ENCODE measurements at regions not wholly inside any gene's neighbourhood (a gene's known extent, or its start where the extent isn't known, plus 50 kb on each side); places are given as distances from the start of the nearest gene placed in this dataset.

DNA sequence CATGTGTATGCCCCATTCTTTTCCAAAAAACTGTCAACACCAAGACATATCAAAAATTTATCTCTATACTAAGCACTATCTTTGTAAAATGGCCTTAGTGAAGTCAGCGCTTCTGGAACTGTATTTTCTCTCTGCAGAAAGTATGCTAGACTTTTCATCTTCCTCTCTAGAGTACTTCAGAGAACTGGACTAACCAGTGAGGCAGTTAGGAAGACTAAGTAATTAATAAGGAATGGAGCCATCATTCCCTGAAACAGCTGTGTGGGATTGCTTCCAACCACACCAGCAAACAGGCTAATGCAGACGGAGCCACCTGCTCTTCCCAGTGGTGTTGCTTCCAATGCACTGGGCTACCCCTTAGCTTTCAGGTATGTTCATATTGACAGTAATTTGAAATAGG, 169.1 kb upstream of the FUT9 start:
- TF ChIP-seq POLR2AphosphoS5 (IDR thresholded peaks at IDR 0.05) (no peak), POLR2A (IDR thresholded peaks at IDR 0.05) (no peak), CTCF (IDR thresholded peaks at IDR 0.05 in 8 of 11, conservative IDR thresholded peaks at IDR 0.05 in 3 of 11) (no peak)
- no peaks in the 10 kb centered on the region for H3K27me3 ChIP-seq (replicated peaks in 1 of 7)
- no peaks in the 10 kb centered on the region for H3K9me3 ChIP-seq

GRCh38 chr6:95847061-95847460, 168.7 kb upstream of the FUT9 start:
- no peak for DNase-seq
- WGBS, 5 donors, result 77 to 91% (median 80%) methylated on average over 3 of the region's 3 CpGs
- no peak for TF ChIP-seq POLR2AphosphoS5 (IDR thresholded peaks at IDR 0.05)
- TF ChIP-seq CTCF (IDR thresholded peaks at IDR 0.05 in 8 of 11, conservative IDR thresholded peaks at IDR 0.05 in 3 of 11), result no peak
- no peak for TF ChIP-seq POLR2A (IDR thresholded peaks at IDR 0.05)

More for the DNA sequence above, 169.1 kb upstream of the FUT9 start:
- Histone ChIP-seq H3K4me1 (no peaks in the 10 kb centered on the region), H3K4me3 (no peak overlapping the region), H3K36me3 (no peaks in the 10 kb centered on the region), H3K27ac (no peak overlapping the region)
- no peak for DNase-seq
- intact Hi-C loops (cut with DNase I; ENCODE audit: low total_unique reads), result no loop called here
- 84 to 95% (median 88%) methylated on average over 2 of the region's 2 CpGs for WGBS, 5 donors

GRCh38 chr6:95848717-95849116, 167.1 kb upstream of the FUT9 start:
- Histone ChIP-seq H3K27ac (no peak overlapping the region), H3K4me3 (no peak overlapping the region), H3K27me3 (replicated peaks in 1 of 7) (no peaks in the 10 kb centered on the region), H3K36me3 (no peaks in the 10 kb centered on the region), H3K9me3 (no peaks in the 10 kb centered on the region), H3K4me1 (no peaks in the 10 kb centered on the region)
- TF ChIP-seq POLR2A (IDR thresholded peaks at IDR 0.05) (no peak), CTCF (IDR thresholded peaks at IDR 0.05 in 8 of 11, conservative IDR thresholded peaks at IDR 0.05 in 3 of 11) (no peak), POLR2AphosphoS5 (IDR thresholded peaks at IDR 0.05) (no peak)
- peak; percentile 32 for DNase-seq
- 68 to 74% (median 73%) methylated on average over 8 of the region's 8 CpGs for WGBS, 5 donors
- intact Hi-C loops (cut with DNase I; ENCODE audit: low total_unique reads), result no loop called here

More at GRCh38 chr6:95847061-95847460, 168.7 kb upstream of the FUT9 start:
- Histone ChIP-seq H3K4me1 (no peaks in the 10 kb centered on the region), H3K36me3 (no peaks in the 10 kb centered on the region), H3K27ac (no peak overlapping the region), H3K9me3 (no peaks in the 10 kb centered on the region), H3K27me3 (replicated peaks in 1 of 7) (no peaks in the 10 kb centered on the region), H3K4me3 (no peak overlapping the region)
- intact Hi-C loops (cut with DNase I; ENCODE audit: low total_unique reads), result no loop called here

DNA sequence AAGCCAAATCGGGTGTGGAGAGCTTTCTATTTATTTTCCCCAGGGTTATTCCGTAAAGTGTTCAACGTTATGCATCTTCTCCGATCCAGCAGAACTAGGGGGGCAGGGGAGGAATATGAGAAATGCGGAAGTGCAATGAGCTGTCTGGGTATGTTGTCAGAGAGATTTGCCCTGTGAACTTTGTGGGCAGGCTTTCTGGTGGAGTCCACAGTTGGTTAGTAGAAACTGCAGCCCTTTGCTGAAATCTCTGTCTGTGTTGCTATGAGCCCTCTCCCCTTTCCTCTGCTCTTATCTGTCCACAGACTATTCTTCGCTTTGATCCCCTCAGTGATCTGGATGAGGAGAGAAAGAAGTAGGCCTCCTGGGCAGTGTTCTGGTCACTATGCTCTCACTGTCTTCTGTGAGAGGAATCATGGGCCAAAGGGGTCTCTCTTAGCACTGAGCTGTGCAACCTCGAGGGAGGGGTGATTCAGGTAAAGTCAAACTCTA, 158.9 kb upstream of the FUT9 start:
- Histone ChIP-seq H3K27me3 (replicated peaks in 1 of 7) (no peaks in the 10 kb centered on the region), H3K4me1 (no peaks in the 10 kb centered on the region), H3K36me3 (no peaks in the 10 kb centered on the region), H3K27ac (no peak overlapping the region), H3K4me3 (no peak overlapping the region), H3K9me3 (peaks cover 0 to 24% (median 20%) of the 10 kb centered on the region in 8 donors)
- intact Hi-C loops (cut with DNase I; ENCODE audit: low total_unique reads), result no loop called here
- TF ChIP-seq POLR2AphosphoS5 (IDR thresholded peaks at IDR 0.05), result no peak
- TF ChIP-seq POLR2A (IDR thresholded peaks at IDR 0.05), result no peak
- no peak for TF ChIP-seq CTCF (IDR thresholded peaks at IDR 0.05 in 8 of 11, conservative IDR thresholded peaks at IDR 0.05 in 3 of 11)
- DNase-seq, result no peak
- WGBS, 5 donors, result 74 to 80% (median 79%) methylated on average over 7 of the region's 7 CpGs

Data from spleen (tissue), 11 donors.